Spleen (tissue), 7 donors: ENCODE measurements at regions not wholly inside any gene's neighbourhood (a gene's known extent, or its start where the extent isn't known, plus 50 kb on each side); places are given as distances from the start of the nearest gene placed in this dataset.

ENCODE experiments used
- CTCF ChIP-seq, 11 experiments: fragments of 200-600 bp in 7 of 11; fragments of 450-650 bp in 4 of 11; sonication (generic) in 4 of 11; IDR thresholded peaks in 8 of 11; conservative IDR thresholded peaks in 3 of 11; 1 replicate in 7 of 11; 2 replicates in 4 of 11; pipeline versions ENCODE4 v1.4.0 to v1.8.0; 2016 to 2021; ENCODE audit warnings: antibody characterized with exemption in 11 of 11, inconsistent platforms in 4 of 11, mild to moderate bottlenecking in 1 of 11
- POLR2AphosphoS5 ChIP-seq, 3 donors: sonication (generic); formaldehyde crosslinking; IDR thresholded peaks; one replicate each; pipeline ENCODE4 v1.5.1; 2017; ENCODE audit warnings: antibody characterized with exemption in 3 of 3
- donor health status: DM: no; HTN: no; CAD: no; lungs with moderate emphysema.
- donor health status: DM: no; HTN: no; CAD: no.
- donor health status: DM: no; HTN: no; CAD: no.

GRCh38 chr18:29648891-29649290 lies 1393.7 kb downstream of the DSC3 start:
- TF ChIP-seq CTCF (IDR thresholded peaks at IDR 0.05 in 8 of 11, conservative IDR thresholded peaks at IDR 0.05 in 3 of 11): no peak
- no peak for TF ChIP-seq POLR2AphosphoS5 (IDR thresholded peaks at IDR 0.05)
